ENCODE measurements at regions not wholly inside any gene's neighbourhood (a gene's known extent, or its start where the extent isn't known, plus 50 kb on each side); places are given as distances from the start of the nearest gene placed in this dataset.

DNA sequence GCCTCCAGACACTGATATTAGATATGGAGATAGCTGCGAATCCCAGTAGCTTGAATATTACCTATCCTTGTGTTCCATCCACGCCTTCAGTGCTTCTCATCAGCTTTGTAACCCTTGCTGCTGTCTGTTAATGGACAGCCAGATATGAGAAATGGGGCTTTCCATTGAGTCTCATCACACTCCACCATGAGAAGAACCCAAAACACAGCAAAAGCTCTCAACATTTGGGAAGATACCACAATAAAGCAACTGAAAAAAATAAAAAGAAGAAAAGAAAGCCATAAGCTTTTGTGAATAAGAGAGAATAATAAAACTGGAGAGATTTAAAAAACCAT lies 225.4 kb downstream of the GALC start:
- TF ChIP-seq, protein P1, sequence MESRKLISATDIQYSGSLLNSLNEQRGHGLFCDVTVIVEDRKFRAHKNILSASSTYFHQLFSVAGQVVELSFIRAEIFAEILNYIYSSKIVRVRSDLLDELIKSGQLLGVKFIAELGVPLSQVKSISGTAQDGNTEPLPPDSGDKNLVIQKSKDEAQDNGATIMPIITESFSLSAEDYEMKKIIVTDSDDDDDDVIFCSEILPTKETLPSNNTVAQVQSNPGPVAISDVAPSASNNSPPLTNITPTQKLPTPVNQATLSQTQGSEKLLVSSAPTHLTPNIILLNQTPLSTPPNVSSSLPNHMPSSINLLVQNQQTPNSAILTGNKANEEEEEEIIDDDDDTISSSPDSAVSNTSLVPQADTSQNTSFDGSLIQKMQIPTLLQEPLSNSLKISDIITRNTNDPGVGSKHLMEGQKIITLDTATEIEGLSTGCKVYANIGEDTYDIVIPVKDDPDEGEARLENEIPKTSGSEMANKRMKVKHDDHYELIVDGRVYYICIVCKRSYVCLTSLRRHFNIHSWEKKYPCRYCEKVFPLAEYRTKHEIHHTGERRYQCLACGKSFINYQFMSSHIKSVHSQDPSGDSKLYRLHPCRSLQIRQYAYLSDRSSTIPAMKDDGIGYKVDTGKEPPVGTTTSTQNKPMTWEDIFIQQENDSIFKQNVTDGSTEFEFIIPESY (IDR thresholded peaks at IDR 0.05): no peak
- no peak for TF ChIP-seq FOXA1 (IDR thresholded peaks at IDR 0.05)
- no peak for TF ChIP-seq TAF1 (conservative IDR thresholded peaks at IDR 0.05)
- no peak for TF ChIP-seq HNF4A (conservative IDR thresholded peaks at IDR 0.05)
- H3K9ac ChIP-seq (ENCODE audit: low read depth in 1 of 2, low read length in 2 of 2): no peak overlapping the region
- DNase-seq (ENCODE audit: low spot score): no peak
- 81% methylated on average over 2 of the region's 2 CpGs for WGBS
- H3K36me3 ChIP-seq (ENCODE audit: control insufficient read depth in 4 of 4, insufficient read depth in 3 of 4, low read depth in 1 of 4, low read length in 3 of 4): no peaks in the 10 kb centered on the region
- H3K27me3 ChIP-seq (ENCODE audit: control insufficient read depth in 4 of 4, insufficient read depth in 4 of 4, low read length in 3 of 4): no peaks in the 10 kb centered on the region
- H3K27ac ChIP-seq (ENCODE audit: low read depth in 1 of 2, low read length in 2 of 2): no peak overlapping the region
- H3K4me3 ChIP-seq (ENCODE audit: low read depth in 1 of 3, low read length in 3 of 3): no peak overlapping the region
- H3K9me3 ChIP-seq (ENCODE audit: control insufficient read depth in 4 of 4, low read length in 3 of 4): peaks cover 0 to 10% (median 2%) of the 10 kb centered on the region in 4 donors
- H3K4me1 ChIP-seq (ENCODE audit: control insufficient read depth in 4 of 4, insufficient read depth in 4 of 4, low read length in 3 of 4): no peaks in the 10 kb centered on the region

DNA sequence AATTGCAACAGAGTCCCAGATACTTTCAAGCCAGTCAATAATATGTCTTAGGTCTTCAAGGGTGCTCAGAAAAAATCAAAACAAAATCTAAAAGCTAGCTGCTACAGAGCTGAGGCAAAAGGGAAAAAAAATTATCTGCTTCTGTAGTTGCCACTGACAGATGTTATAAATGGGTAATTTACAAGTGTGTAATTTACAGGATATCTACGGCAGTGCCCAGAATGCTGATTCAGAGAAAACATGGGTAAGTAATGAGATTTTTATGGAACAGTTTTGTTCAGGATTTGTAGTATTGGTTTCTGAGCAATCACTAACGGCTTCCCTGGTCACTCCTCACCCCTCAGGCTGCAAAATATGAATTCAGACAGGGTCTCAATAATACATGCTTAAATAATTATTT lies 234.1 kb downstream of the GALC start:
- Histone ChIP-seq H3K27ac (ENCODE audit: low read depth in 1 of 2, low read length in 2 of 2) (no peak overlapping the region), H3K9ac (ENCODE audit: low read depth in 1 of 2, low read length in 2 of 2) (no peak overlapping the region), H3K27me3 (ENCODE audit: control insufficient read depth in 4 of 4, insufficient read depth in 4 of 4, low read length in 3 of 4) (no peaks in the 10 kb centered on the region), H3K4me3 (ENCODE audit: low read depth in 1 of 3, low read length in 3 of 3) (no peak overlapping the region), H3K9me3 (ENCODE audit: control insufficient read depth in 4 of 4, low read length in 3 of 4) (peaks cover 0 to 2% (median 0%) of the 10 kb centered on the region in 4 donors), H3K4me1 (ENCODE audit: control insufficient read depth in 4 of 4, insufficient read depth in 4 of 4, low read length in 3 of 4) (peaks cover 0 to 2% (median 0%) of the 10 kb centered on the region in 4 donors), H3K36me3 (ENCODE audit: control insufficient read depth in 4 of 4, insufficient read depth in 3 of 4, low read depth in 1 of 4, low read length in 3 of 4) (no peaks in the 10 kb centered on the region)
- DNase-seq (ENCODE audit: low spot score): no peak
- no peak for TF ChIP-seq EGR1 (IDR thresholded peaks at IDR 0.05; ENCODE audit: low read depth in 2 of 2)
- no peak for TF ChIP-seq MAX (IDR thresholded peaks at IDR 0.05)
- no peak for TF ChIP-seq NR2F2 (IDR thresholded peaks at IDR 0.05)
- TF ChIP-seq, protein P2, sequence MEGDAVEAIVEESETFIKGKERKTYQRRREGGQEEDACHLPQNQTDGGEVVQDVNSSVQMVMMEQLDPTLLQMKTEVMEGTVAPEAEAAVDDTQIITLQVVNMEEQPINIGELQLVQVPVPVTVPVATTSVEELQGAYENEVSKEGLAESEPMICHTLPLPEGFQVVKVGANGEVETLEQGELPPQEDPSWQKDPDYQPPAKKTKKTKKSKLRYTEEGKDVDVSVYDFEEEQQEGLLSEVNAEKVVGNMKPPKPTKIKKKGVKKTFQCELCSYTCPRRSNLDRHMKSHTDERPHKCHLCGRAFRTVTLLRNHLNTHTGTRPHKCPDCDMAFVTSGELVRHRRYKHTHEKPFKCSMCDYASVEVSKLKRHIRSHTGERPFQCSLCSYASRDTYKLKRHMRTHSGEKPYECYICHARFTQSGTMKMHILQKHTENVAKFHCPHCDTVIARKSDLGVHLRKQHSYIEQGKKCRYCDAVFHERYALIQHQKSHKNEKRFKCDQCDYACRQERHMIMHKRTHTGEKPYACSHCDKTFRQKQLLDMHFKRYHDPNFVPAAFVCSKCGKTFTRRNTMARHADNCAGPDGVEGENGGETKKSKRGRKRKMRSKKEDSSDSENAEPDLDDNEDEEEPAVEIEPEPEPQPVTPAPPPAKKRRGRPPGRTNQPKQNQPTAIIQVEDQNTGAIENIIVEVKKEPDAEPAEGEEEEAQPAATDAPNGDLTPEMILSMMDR (IDR thresholded peaks at IDR 0.05; ENCODE audit: low read depth, low read length, missing input control): no peak
- 50% methylated on average over 2 of the region's 2 CpGs for WGBS

- H3K9me3 ChIP-seq (ENCODE audit: control insufficient read depth in 4 of 4, low read length in 3 of 4): no peaks in the 10 kb centered on the region
- WGBS: 73% methylated on average over 2 of the region's 2 CpGs
- no peaks in the 10 kb centered on the region for H3K27me3 ChIP-seq (ENCODE audit: control insufficient read depth in 4 of 4, insufficient read depth in 4 of 4, low read length in 3 of 4)
- H3K36me3 ChIP-seq (ENCODE audit: control insufficient read depth in 4 of 4, insufficient read depth in 3 of 4, low read depth in 1 of 4, low read length in 3 of 4): no peaks in the 10 kb centered on the region
- DNase-seq (ENCODE audit: low spot score): no peak
- H3K27ac ChIP-seq (ENCODE audit: low read depth in 1 of 2, low read length in 2 of 2): no peak overlapping the region
- H3K4me3 ChIP-seq (ENCODE audit: low read depth in 1 of 3, low read length in 3 of 3): no peak overlapping the region
- H3K4me1 ChIP-seq (ENCODE audit: control insufficient read depth in 4 of 4, insufficient read depth in 4 of 4, low read length in 3 of 4): peaks cover 0 to 2% (median 0%) of the 10 kb centered on the region in 4 donors
- H3K9ac ChIP-seq (ENCODE audit: low read depth in 1 of 2, low read length in 2 of 2): no peak overlapping the region
- no peak for TF ChIP-seq MAX (IDR thresholded peaks at IDR 0.05)
- no peak for TF ChIP-seq EGR1 (IDR thresholded peaks at IDR 0.05; ENCODE audit: low read depth in 2 of 2)
- TF ChIP-seq FOXA2 (IDR thresholded peaks at IDR 0.05): no peak
- TF ChIP-seq HNF4G (IDR thresholded peaks at IDR 0.05): no peak
- TF ChIP-seq REST (IDR thresholded peaks at IDR 0.05): no peak
- TF ChIP-seq, protein P2 (IDR thresholded peaks at IDR 0.05; ENCODE audit: low read depth, low read length, missing input control): no peak
- no peak for TF ChIP-seq ATF3 (IDR thresholded peaks at IDR 0.05)
- TF ChIP-seq, protein P1 (IDR thresholded peaks at IDR 0.05): no peak
- no peak for TF ChIP-seq TAF1 (conservative IDR thresholded peaks at IDR 0.05)
- TF ChIP-seq JUND (IDR thresholded peaks at IDR 0.05): no peak
- no peak for TF ChIP-seq HNF4A (conservative IDR thresholded peaks at IDR 0.05)
- TF ChIP-seq SP1 (IDR thresholded peaks at IDR 0.05): no peak
- TF ChIP-seq RXRA (IDR thresholded peaks at IDR 0.05): no peak
- TF ChIP-seq FOXA1 (IDR thresholded peaks at IDR 0.05): no peak
These were observed 236.3 kb downstream of the GALC start for GRCh38 chr14:87756661-87757060.
